HUDEP-2 (cell line): ENCODE measurements at regions not wholly inside any gene's neighbourhood (a gene's known extent, or its start where the extent isn't known, plus 50 kb on each side); places are given as distances from the start of the nearest gene placed in this dataset.
"Not testable (repeated sequence)": the region's sequence is repeated elsewhere in the genome, so short reads cannot be mapped to it uniquely, and the experiment has no call there.

Experiments
- DNase-seq, 76 experiments: peaks; one replicate each; lab custom pipeline; 2025; ENCODE audit not compliant: unreplicated experiment in 76 of 76; lab: John Stamatoyannopoulos, UW

GRCh38 chr1:67609577-67610341, 75.2 kb upstream of the GADD45A start:
- DNase-seq: no peak

DNA sequence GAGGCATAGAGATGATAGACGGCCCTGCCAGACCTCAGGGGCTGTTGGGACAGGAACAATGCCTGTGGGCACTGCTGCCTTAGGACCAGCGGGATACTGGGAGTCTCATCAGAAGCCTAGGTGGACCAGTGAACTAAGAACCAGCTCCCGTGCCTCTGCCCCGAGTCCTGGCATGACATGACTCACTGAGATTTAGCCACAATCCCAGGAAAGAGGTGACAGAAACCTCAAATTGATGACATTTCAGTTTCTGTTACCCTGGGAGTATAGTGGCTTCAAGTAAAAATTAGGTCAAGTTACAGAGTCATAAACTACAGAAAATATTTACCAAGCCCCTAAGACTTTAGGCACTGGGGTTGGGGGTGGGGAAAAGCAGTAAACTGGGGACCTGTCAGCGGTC, 74.6 kb upstream of the GADD45A start:
- no peak for DNase-seq

GRCh38 chr1:67611846-67612245, 73.2 kb upstream of the GADD45A start:
- no peak for DNase-seq

DNA sequence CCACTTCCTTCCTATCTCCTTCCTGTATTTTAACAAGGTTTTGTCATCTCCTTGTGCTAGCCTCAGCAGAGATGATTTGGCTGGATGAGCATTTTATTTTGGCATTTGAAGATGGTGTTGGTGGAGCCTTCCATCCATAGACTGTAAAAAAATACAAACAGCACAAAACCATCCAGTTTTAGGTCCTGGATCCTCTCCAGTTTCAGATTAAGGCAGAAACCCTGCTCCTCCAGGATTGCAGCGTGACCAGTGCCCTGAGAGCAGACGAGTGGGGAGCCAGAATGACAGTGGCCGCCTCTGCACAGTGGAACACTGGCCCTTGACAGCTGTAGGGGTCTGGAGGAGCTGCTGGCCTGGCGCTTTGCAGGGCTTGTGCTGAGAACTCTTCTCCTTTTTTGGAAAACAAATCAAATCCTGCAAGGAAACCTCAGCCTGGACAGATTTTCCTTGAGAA, 72.2 kb upstream of the GADD45A start:
- DNase-seq: no peak

DNA sequence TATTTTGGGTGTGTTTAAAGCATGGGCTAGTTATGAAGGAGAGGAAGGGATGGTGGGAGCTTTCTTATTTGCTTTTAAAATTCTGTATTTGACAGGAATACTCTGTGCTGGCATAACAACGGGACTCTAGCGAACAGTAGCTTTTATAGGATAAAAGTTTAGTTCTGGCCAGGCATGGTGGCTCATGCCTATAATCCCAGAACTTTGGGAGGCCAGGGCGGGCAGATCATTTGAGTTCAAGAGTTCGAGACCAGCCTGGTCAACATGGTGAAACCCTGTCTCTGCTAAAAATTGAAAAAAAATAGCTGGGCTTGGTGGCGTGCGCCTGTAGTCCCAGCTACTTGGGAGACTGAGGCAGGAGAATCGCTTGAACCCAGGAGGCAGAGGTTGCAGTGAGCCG, 71.5 kb upstream of the GADD45A start:
- DNase-seq: not testable (repeated sequence)

- DNase-seq: no peak
These were observed 70.5 kb upstream of the GADD45A start for GRCh38 chr1:67614511-67614934.

DNA sequence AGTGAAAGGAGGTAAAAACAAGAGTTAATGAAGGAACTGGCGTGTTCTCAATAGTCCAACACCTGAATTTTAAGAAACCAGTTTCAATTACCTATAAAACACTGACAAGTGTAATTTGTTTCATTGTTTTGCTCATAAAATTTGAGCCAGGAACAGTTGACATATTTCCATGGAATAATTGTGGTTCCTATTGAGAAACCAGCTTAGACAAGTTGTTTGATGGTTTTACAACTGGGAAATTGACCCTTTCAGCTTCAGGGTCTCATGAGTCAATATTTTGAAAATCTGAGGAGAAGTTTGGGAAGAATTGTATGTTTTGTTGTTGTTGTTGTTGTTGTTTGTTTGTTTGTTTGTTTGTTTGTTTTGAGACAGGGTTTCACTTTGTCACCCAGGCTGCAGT, 69.1 kb upstream of the GADD45A start:
- no peak for DNase-seq

DNA sequence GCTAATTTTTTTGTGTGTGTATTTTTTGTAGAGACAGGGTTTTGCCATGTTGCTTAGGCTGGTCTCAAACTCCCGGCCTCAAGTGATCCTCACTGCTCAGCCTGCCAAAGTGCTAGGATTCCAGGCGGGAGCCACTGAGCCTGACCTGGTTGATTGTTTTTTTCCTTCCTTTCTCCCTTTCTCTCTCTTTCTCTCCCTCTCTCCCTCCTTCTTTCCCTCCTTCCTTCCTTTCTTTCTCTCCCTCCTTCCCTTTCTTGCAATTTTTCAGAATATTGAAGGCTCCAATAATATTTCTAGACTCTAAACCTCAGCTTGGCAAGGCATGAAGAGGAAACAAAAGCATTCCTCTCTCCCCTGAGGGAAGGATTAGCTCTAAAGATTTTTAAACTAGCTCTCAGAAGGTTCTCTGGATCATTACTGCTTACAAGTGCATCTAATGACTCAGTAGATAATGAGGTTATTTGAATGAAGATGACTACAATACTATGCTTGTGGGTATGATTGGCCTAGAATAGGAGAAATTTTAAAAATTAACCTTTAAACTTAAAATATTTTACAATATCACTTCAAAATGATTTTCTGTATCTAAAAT, 68.5 kb upstream of the GADD45A start:
- DNase-seq: no peak

DNA sequence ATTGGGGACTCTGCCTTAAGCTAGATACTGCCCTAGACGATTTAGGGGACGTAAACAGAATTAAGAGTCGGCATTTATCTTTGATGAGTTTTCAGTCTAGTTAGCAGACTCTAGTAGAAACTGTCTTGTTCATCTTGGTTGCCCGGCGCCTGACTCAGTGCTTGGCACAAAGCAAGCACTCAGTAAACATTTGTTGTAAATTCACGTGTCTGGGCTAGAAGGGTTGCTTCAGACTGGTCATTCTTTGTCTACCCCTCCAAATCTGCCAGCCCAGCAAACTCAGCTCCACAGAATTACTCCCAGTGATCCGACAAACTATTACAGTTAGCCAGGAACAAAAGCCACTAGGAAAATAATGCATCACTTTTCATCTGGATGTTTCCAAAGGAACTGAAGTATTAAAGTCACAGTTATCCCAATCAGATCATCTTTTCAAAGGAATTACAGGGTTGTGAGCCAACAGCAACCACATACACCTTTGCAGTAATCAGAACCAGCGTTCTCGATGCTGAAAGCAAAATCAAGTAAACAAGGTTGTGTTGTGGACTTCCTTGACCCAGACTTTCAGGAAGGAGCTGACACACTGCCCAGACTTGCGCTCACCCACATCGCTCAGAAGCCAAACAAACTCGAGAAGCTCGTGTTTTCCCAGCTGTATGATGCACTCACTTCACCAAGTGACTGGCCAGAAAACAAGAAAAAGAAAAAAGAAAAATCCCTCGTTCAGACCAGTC, 66.5 kb upstream of the GADD45A start:
- DNase-seq: no peak

- no peak for DNase-seq
These were observed 65.9 kb upstream of the GADD45A start for GRCh38 chr1:67619080-67619479.

- DNase-seq: no peak
These were observed 61.1 kb upstream of the GADD45A start for GRCh38 chr1:67623906-67624305.

- no peak for DNase-seq
These were observed 60.3 kb upstream of the GADD45A start for GRCh38 chr1:67624680-67625079.

- no peak for DNase-seq
These were observed 58.7 kb upstream of the GADD45A start for GRCh38 chr1:67626090-67626860.

DNA sequence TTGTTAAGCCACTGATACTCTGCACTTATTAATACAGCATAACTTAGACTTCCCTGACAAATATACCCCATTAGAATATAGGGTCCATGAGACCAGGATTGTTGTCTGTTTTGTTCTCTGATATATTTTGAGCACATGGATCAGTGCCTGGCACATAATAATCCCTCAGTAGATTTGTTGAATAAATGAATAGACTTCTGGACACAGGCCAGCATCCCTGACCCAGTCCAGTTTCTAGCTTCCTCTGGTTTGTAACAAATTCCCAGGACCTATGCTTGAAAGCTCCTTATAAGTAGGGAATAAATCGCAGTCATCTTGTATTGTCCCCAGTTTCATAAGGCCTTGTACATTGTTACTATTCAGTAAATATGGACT, 58.2 kb upstream of the GADD45A start:
- no peak for DNase-seq

- DNase-seq: no peak
These were observed 57.7 kb upstream of the GADD45A start for GRCh38 chr1:67627336-67627735.

DNA sequence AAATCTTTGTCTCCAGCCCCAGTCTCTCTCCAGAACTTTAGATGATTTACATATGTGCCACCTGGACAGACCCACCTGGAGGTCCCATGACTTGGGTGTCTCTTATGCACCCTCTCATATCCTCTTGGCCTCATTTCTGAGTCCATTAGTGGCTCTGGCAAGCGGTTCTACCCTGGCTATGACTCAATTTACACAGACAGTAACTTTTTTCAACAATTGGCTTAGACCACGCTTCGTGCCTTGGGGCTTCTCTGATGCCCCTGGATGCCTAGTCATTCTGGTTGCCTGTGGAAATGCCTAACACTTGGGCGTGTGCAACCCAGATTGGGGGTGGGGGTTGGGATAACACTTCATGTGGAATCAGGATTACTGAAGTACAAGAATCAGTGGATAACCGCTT, 57.1 kb upstream of the GADD45A start:
- no peak for DNase-seq

- DNase-seq: no peak
These were observed 55.5 kb upstream of the GADD45A start for GRCh38 chr1:67629370-67630075.

DNA sequence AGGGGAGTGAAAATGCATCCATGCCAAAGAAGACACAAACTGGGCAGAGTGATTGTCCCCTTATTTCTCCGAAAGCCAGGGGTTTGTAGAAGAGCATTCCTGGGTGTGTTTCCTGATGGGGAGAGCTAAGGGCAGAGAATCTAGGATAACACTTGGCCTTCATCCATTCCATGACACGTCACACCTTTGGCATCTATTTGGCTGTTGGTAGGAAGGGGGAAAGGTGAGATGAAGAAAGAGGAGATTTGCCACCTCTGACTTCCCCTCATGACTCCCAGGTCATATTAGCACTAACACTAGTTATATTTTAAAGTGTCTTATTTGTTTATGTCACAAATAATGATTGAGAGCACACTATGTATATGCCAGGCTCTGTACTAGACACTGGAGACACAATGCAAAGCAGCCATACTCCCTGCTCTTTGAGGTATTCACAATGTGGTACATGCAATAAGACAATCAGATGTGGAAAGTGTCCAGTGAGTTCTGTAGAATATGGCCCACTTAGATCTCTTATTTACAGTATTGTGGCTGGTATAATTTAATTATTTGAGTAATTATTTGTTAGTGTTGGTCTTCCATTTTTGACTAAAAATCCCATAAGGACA, 54.5 kb upstream of the GADD45A start:
- DNase-seq: no peak

DNA sequence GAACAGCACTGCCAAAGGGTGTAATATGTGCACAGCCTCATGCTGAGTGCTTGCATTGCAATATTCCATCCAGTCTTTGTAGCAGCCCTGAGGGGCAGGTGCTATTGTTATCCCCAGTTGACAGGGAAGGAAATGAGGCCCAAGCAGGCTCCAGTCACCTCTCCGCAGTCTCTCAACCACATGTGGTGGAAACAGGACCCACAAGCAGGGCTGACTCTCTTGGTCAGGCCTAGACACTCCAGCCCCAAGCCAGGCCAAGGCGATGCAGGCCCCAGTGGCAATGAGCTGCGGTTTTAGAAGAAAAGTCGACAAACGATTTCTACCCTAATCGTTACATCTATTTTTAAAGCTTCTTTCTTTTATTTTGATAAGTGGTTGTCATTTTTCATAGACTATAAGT, 52.6 kb upstream of the GADD45A start:
- DNase-seq: no peak
